GM19438 (cell line): ENCODE measurements at regions not wholly inside any gene's neighbourhood (a gene's known extent, or its start where the extent isn't known, plus 50 kb on each side); places are given as distances from the start of the nearest gene placed in this dataset.

ENCODE experiments used
- ATAC-seq: cut with Tn5 transposase; IDR thresholded peaks from one replicate; pipeline ENCODE4 v1.9.1; 2021; ENCODE audit warnings: low read depth; ENCODE audit not compliant: unreplicated experiment

DNA sequence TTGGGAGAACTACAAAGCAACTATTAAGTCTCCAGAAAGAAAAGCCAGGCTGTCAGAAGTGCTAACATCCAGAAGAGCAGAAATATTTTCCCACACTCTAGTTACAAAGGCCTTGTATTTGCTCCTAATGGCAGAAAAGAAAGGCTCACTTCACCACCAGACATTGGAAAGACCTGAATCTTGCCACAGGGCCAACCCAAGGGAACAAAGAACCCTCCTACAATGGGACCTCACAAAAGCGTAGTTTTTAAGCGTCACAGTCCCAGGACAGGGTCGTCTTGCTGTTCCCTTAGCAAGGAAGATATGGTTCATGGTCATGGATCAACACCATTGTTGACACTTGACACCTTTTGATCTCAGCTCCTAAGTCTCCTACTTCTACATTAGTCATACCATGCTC lies 119.1 kb downstream of the RPS29 start:
- ATAC-seq: no peak

- no peak for ATAC-seq
Observed at GRCh38 chr14:49464885-49465284, 121.3 kb downstream of the RPS29 start.

DNA sequence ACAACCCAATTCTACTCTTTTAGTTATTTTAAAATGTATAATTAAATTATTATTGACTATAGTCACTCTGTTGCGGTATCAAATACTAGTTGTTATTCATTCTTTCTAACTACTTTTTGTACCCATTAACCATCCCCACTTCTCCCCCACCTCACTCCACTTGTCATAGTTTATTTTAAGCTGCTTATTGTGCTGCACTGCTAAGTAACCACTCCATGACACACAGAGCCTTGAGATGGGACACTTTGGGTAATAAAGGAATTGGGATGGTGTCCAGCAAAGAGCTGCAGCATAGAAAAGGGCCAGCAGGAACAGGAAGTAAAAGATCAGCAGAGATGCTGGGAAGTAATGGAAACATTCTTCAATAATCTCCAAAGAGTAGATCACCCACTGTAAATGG lies 123.0 kb downstream of the RPS29 start:
- no peak for ATAC-seq

- peak; percentile 95 for ATAC-seq
Observed at GRCh38 chr14:49461529-49462401, 124.4 kb downstream of the RPS29 start.

DNA sequence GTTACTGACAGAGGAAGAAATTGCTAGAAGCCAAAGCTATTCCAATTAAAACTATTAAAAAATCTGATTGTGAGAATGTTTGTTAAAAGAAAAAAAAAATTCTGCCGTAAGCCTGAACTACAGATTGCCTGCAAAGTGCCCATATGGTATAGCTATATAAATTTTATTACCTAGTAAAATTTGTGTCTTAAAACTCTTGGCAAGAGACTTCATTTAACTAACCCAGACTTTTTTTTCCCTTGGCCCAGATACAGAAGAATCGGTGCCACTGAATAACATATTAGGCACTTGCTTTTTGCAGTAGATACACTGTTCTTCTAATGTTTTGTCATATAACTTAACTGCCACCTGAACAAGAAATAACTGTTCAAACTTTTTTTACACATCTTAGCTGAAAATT lies 125.5 kb downstream of the RPS29 start:
- no peak for ATAC-seq

DNA sequence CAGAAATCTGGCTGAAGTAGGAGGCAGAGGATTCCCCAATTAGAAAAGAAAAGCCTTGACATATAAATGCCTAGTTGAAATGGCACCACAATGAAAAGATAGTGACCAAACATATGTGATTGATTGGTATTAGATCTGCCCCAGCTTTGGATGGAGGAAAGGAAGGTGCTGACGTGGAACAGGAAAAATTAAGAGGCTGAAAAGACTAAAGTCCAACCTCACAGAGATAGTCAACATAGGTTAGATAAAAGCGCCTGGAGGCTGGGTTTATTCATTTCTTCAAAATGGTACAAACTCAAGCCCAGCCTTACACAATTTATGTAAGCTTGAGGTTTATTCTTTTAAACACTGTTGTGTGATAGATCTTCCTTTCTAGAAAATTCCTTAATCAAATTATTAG lies 129.6 kb downstream of the RPS29 start:
- no peak for ATAC-seq

DNA sequence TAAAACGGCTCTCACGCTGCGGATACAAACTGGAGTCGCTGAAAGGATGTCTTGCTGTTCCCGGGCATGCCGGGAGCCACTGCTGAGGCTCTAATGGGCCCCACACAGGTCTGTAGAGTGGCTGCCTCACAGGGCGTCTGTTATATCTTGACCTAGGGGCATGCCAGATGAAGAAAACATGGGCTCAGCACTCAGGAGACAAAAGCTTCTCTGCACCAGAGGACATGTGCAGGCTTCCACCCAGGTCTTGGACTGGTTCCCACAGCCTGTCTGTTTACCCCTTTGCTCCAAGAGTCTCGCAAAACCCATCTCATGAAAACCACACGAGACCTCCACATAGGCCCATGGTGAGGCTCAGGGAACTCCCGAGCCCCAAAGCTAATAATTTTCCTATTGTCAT lies 134.2 kb downstream of the RPS29 start:
- ATAC-seq: no peak

DNA sequence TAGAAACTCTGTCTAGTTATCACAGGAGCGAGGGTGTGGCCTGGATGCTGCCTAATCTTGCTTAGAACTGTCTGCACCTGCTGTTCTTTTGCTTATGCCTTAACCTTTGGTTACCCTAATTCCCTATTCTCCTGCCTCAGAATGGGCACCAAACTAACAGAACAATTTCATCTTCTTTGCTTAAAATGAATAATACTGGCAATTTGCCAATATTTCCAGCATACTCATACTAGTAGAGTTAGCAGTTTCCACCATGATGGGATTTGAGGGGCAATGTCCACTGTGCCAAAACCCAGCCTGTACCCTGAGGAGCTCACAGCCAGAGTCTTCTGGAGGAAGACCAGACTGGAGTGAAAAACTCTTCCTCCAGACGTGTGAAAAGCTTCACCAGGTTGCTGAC lies 136.4 kb downstream of the RPS29 start:
- ATAC-seq: no peak

- no peak for ATAC-seq
Observed at GRCh38 chr14:49447540-49448107, 138.6 kb downstream of the RPS29 start.

GRCh38 chr14:49446801-49447200 lies 139.4 kb downstream of the RPS29 start:
- no peak for ATAC-seq

- no peak for ATAC-seq
Observed at GRCh38 chr14:49438256-49438770, 147.9 kb downstream of the RPS29 start.

GRCh38 chr14:49428076-49428475 lies 158.1 kb downstream of the RPS29 start:
- no peak for ATAC-seq

DNA sequence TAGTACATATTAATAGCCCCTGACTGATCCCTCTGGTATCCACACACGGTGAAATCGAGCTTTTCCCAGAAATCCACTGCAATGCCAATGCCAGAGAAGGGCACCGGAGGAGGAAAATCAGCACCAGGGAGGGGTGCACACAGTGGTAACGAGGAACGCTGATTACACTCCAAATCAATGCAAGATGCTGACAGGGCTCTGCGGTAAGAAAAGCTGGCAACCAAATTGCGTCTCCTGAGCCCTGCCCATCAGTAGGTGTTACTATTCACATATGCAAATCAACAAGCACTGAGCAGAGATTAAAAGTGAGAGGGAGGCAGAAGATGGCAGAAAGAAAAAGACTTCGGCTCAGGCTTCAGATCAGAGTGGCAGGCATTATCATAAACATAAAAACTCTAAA lies 159.1 kb downstream of the RPS29 start:
- ATAC-seq: no peak

DNA sequence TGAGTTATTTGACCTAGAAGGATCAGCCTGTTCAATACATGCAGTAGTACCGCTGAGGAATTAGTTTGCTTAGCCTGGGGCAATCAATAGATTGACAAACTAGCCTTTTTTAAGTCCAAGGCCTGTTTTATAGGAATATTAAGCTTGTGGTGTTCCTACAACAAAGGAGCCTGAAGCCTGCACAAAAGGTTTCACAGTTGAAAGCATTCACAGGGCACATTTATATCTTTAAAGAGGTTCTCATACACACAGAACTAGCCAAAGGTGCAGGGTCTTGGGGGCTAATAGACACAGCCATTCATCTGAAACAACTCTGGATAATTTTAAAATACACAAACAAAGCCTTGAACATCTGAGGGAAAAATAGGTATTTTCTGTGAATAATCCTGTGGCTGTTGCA lies 160.3 kb downstream of the RPS29 start:
- no peak for ATAC-seq

DNA sequence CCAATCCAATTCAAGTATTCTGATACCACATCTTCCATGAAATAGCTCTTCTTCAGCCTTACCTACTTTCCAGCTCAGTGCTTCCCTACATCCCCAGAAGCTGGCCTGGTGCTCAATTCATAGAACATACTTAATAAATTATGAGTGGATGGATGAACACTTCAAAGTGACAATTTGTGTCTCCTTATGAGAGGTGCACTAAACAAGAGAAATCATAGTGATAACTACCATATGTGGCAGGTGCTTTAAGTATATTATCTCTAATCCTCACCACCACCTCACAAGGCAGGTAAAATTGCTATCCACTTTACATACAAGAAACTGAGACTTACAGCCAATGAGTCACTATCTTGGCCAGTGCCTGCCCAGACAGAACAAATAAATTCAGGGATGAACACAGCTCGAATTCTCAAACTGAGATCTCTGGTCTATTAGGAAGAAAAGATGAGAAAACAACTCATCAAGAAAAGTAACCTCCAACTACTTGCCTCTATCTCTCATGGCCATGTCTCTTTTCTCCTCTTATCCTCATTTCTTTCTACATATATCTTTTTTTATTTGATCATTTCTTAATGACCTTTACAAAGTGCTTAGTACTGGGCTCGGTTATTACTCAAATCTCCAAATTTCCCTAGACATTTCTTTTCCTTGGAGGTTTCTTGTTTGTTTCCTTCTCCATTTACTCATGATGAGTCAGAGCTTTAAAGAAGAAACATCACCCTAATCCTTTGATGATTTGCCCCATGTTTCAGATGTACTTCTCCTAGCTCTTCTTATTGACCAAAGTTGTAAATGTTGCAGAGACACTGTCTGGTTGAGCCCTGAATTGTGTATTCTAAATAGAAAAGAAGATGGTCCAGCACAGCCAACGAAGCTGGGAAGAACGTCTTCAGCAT lies 161.5 kb downstream of the RPS29 start:
- ATAC-seq: no peak

DNA sequence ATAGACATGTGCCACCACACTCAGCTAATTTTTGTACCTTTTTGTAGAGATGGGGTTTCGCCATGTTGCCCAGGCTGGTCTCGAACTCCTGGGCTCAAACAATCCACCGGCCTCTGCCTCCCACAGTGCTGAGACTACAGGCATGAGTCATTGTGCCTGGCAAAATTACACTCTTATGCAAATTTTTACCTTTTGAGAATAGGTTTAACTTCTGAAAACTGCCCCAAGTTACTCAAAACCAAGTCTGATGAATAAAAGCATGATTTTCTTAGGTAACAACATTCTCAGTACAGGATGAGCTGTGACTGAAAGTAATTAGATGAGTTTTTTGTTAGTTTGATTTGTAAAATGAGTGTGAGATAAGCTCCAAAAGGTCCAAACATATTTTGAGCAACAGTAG lies 166.0 kb downstream of the RPS29 start:
- no peak for ATAC-seq

GRCh38 chr14:49418789-49419188 lies 167.4 kb downstream of the RPS29 start:
- no peak for ATAC-seq

DNA sequence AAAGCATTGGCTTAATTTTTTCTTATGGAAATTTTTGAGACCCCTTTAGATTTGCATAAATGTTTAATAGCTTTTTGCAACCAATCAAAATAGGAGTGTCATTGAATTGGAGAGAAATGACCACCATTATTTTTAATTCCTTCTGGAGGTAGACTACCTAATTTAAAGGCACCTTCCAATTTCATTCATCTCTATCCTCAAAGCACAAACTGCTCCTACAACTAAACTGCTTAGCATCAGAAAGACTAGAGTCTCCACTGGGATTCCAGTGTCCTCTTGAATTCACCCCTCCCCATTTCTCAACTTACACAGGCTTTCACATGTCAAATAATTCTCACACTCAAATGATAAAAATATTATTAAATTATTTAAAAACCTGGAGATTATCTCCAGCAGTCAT lies 168.4 kb downstream of the RPS29 start:
- no peak for ATAC-seq

GRCh38 chr14:49408187-49408933 lies 177.8 kb downstream of the RPS29 start:
- no peak for ATAC-seq

GRCh38 chr14:49405291-49405690 lies 180.9 kb downstream of the RPS29 start:
- ATAC-seq: no peak
